A673 (cell line): ENCODE measurements at regions not wholly inside any gene's neighbourhood (a gene's known extent, or its start where the extent isn't known, plus 50 kb on each side); places are given as distances from the start of the nearest gene placed in this dataset.

Source experiments
- CTCF ChIP-seq: fragments of 300-800, 200-600 bp; sonication (generic); conservative IDR thresholded peaks from 2 replicates; pipeline ENCODE4 v1.5.1; 2017; ENCODE audit warnings: low read depth, mild to moderate bottlenecking, antibody characterized with exemption, low read length, moderate library complexity, mixed read lengths
- EZH2 ChIP-seq: fragments of 200-600 bp; sonication (generic); IDR thresholded peaks from 2 replicates; pipeline ENCODE4 v1.6.1; 2017; ENCODE audit warnings: borderline replicate concordance, low read depth, mild to moderate bottlenecking, mixed read lengths, antibody characterized with exemption, low read length; ENCODE audit not compliant: poor library complexity, severe bottlenecking

GRCh38 chr22:48299801-48300200 lies 1527.9 kb downstream of the BRD1 start:
- TF ChIP-seq CTCF, result no peak
- TF ChIP-seq EZH2, result no peak
